K562 (cell line): ENCODE measurements at regions not wholly inside any gene's neighbourhood (a gene's known extent, or its start where the extent isn't known, plus 50 kb on each side); places are given as distances from the start of the nearest gene placed in this dataset.

ENCODE experiments used
- ATAC-seq: fragments of 200-7000 bp; cut with Tn5 transposase; 3 replicates; pipeline ENCODE4 v1.9.1; 2020; ENCODE audit warnings: moderate library complexity
- BruUV-seq: library from RNA; stranded (reverse); fragments of 400-500 nt; replicated peaks from 2 replicates; lab custom pipeline; 2021; lab: Mats Ljungman, UMichigan
- CTCF ChIA-PET: fragments of 300-600 bp; formaldehyde crosslinking; extraction: SDS; loops from one replicate; lab custom pipeline; 2021; ENCODE audit warnings: low intra/inter-chr PET ratio; lab: Yijun Ruan, JAX
- POLR2A ChIA-PET: fragments of 300-600, 350-650 bp; sonication (Branson Sonifier 250); formaldehyde crosslinking; extraction: SDS; loops from one replicate; lab custom pipeline; 2021; ENCODE audit warnings: antibody characterized with exemption, inconsistent platforms; lab: Yijun Ruan, JAX
- DNase-seq, 4 experiments: peaks; one replicate each; pipeline versions ENCODE4 v3.0.0 to v3.0.0-alpha.2; 2011 to 2018; ENCODE audit warnings: low spot score in 3 of 4, mixed read lengths in 3 of 4; ENCODE audit errors: extremely low read depth in 1 of 4
- FAIRE-seq: peaks from 2 replicates; lab custom pipeline; 2011; peaks lifted over from hg19 to GRCh38; lab: Jason Lieb, UNC
- H2AFZ ChIP-seq: 2 replicates; pipeline ENCODE4 v1.6.0; 2011; ENCODE audit warnings: low read depth, low read length, control low read depth, inconsistent platforms
- H3K27ac ChIP-seq: fragments of 200-600 bp; 3 replicates; pipeline ENCODE4 v1.8.0; 2011; ENCODE audit warnings: low read depth, mild to moderate bottlenecking, control low read depth, inconsistent platforms, low read length, moderate library complexity, mixed read lengths; ENCODE audit errors: extremely low read depth
- H3K27me3 ChIP-seq, 2 experiments: fragments of 300-600 bp in 1 of 2; 2 replicates in 1 of 2; 3 replicates in 1 of 2; pipeline versions ENCODE4 v1.6.0 to v1.8.0; 2011; ENCODE audit warnings: inconsistent platforms in 2 of 2, low read length in 2 of 2, mild to moderate bottlenecking in 1 of 2, mixed read lengths in 1 of 2, moderate library complexity in 1 of 2; ENCODE audit not compliant: control insufficient read depth in 2 of 2, insufficient read depth in 2 of 2
- H3K36me3 ChIP-seq: fragments of 300-600 bp; 3 replicates; pipeline ENCODE4 v1.8.0; 2011; ENCODE audit warnings: mild to moderate bottlenecking, low read length, inconsistent platforms; ENCODE audit not compliant: control insufficient read depth, insufficient read depth
- H3K4me1 ChIP-seq, 2 experiments: fragments of 200-600 bp in 1 of 2; replicated peaks in 1 of 2; 2 replicates in 1 of 2; 3 replicates in 1 of 2; pipeline versions ENCODE4 v1.5.1 to v1.8.0; 2011; ENCODE audit warnings: inconsistent platforms in 2 of 2, low read length in 2 of 2, mild to moderate bottlenecking in 1 of 2, mixed read lengths in 1 of 2, moderate library complexity in 1 of 2; ENCODE audit not compliant: control insufficient read depth in 2 of 2, insufficient read depth in 2 of 2
- H3K4me2 ChIP-seq: 2 replicates; pipeline ENCODE4 v1.6.1; 2011; ENCODE audit warnings: low read length, control low read depth, inconsistent platforms, mixed read lengths; ENCODE audit not compliant: insufficient read depth
- H3K4me3 ChIP-seq: fragments of 200-600 bp; sonication (generic), shearing (Covaris generic); 2 replicates; pipeline ENCODE4 v1.5.1; 2016; ENCODE audit warnings: control low read depth, inconsistent platforms
- H3K79me2 ChIP-seq: fragments of 200-600 bp; 3 replicates; pipeline ENCODE4 v1.8.0; 2011; ENCODE audit warnings: low read length, inconsistent platforms; ENCODE audit not compliant: control insufficient read depth, insufficient read depth
- H3K9ac ChIP-seq, 2 experiments: 2 replicates each; pipeline versions ENCODE4 v1.6.0 to v1.6.1; 2011; ENCODE audit warnings: low read depth in 2 of 2, low read length in 2 of 2, control low read depth in 1 of 2, inconsistent platforms in 1 of 2, mild to moderate bottlenecking in 1 of 2, mixed read lengths in 1 of 2; ENCODE audit not compliant: insufficient read depth in 1 of 2
- H3K9me1 ChIP-seq: one replicate; pipeline ENCODE4 v1.6.0; 2011; ENCODE audit warnings: inconsistent platforms, mild to moderate bottlenecking, low read length, moderate library complexity; ENCODE audit not compliant: control insufficient read depth, insufficient read depth
- H3K9me3 ChIP-seq: replicated peaks from 2 replicates; pipeline ENCODE4 v1.5.1; 2011; ENCODE audit warnings: low read depth, low read length, inconsistent platforms; ENCODE audit not compliant: control insufficient read depth, insufficient read depth
- H4K20me1 ChIP-seq: replicated peaks from 2 replicates; pipeline ENCODE4 v1.6.1; 2011; ENCODE audit warnings: low read length, inconsistent platforms, mixed read lengths; ENCODE audit not compliant: control insufficient read depth, insufficient read depth
- DACH1 ChIP-seq: fragments of 450-650 bp; IDR thresholded peaks from 2 replicates; pipeline ENCODE4 v1.6.1; 2018; ENCODE audit not compliant: partially characterized antibody
- GABPB1 ChIP-seq: sonication (generic); formaldehyde crosslinking; IDR thresholded peaks from 2 replicates; pipeline ENCODE4 v1.8.0; 2022; ENCODE audit warnings: mild to moderate bottlenecking, missing genetic modification reagents
- NELFE ChIP-seq: IDR thresholded peaks from 2 replicates; pipeline ENCODE4 v1.6.1; 2011; ENCODE audit warnings: mild to moderate bottlenecking; ENCODE audit not compliant: insufficient read depth, insufficient read length
- NR3C1 ChIP-seq: sonication (generic); formaldehyde crosslinking; IDR thresholded peaks from 2 replicates; pipeline ENCODE4 v1.8.1; 2022; ENCODE audit warnings: missing genetic modification reagents
- PREB ChIP-seq: sonication (generic); formaldehyde crosslinking; IDR thresholded peaks from 2 replicates; pipeline ENCODE4 v1.8.1; 2023; ENCODE audit warnings: mild to moderate bottlenecking, missing genetic modification reagents
- ZBTB26 ChIP-seq: fragments of 450-650 bp; formaldehyde crosslinking; IDR thresholded peaks from 2 replicates; pipeline ENCODE4 v1.4.0; 2022; ENCODE audit warnings: missing genetic modification characterization
- WGBS: fragments of 100-300 bp; shearing (Covaris generic); methylation state at CpG from one replicate; pipeline ENCODE4 v1.1.6; 2016; ENCODE audit warnings: low coverage, mixed read lengths; ENCODE audit not compliant: insufficient coverage; ENCODE audit errors: missing lambda C conversion rate; 5-methylcytosine and 5-hydroxymethylcytosine counted together
- in situ Hi-C: fragments of 300-500 bp; cut with MboI; formaldehyde crosslinking; loops from 4 replicates; pipeline ENCODE4 v1.15.0; 2018; ENCODE audit warnings: inconsistent platforms, mixed read lengths
- intact Hi-C: fragments of 100-400 bp; cut with micrococcal nuclease; formaldehyde crosslinking; loops from 2 replicates; pipeline ENCODE4 v1.14.2; 2022

GRCh38 chr5:163809473-163809872, 304.1 kb downstream of the MAT2B start:
- H3K27me3 ChIP-seq = no peaks in the 10 kb centered on the region
- no peaks in the 10 kb centered on the region; the same call in 1 of the 2 replicates for H3K9me3 ChIP-seq
- H4K20me1 ChIP-seq = no peaks in the 10 kb centered on the region
- no peaks in the 10 kb centered on the region for H3K36me3 ChIP-seq
- no peak overlapping the region for H3K4me3 ChIP-seq
- H3K9ac ChIP-seq = no peak overlapping the region
- H3K4me1 ChIP-seq = no peaks in the 10 kb centered on the region
- intact Hi-C loops (no loop called here), in situ Hi-C loops (loop anchor here (25.0 kb wide), 1 partner anchor 703 kb away; no protein-coding TSS in a partner anchor)
- WGBS = under 1% methylated on average over 5 of the region's 5 CpGs
- no peak overlapping the region for H3K27ac ChIP-seq
- no peaks in the 10 kb centered on the region for H3K79me2 ChIP-seq
- no peak overlapping the region for H3K4me2 ChIP-seq
- POLR2A ChIA-PET = no interaction called here
- CTCF ChIA-PET = no interaction called here
- FAIRE-seq (no peak), DNase-seq (no peak), ATAC-seq (no peak)
- no TSS peak for BruUV-seq
- H2AFZ ChIP-seq = no peak overlapping the region
- TF ChIP-seq GABPB1 (CRISPR knock-in tag) = no peak
- TF ChIP-seq NELFE = no peak
- no peak for TF ChIP-seq NR3C1 (CRISPR knock-in tag)
- no peak for TF ChIP-seq DACH1
- TF ChIP-seq PREB = no peak
- H3K9me1 ChIP-seq = no peaks in the 10 kb centered on the region

GRCh38 chr5:163813900-163814299, 308.5 kb downstream of the MAT2B start:
- no peak for DNase-seq
- no peaks in the 10 kb centered on the region for H4K20me1 ChIP-seq
- no peak overlapping the region for H3K4me3 ChIP-seq
- H3K79me2 ChIP-seq = no peaks in the 10 kb centered on the region
- H3K9me1 ChIP-seq = no peaks in the 10 kb centered on the region
- intact Hi-C loops = no loop called here
- H3K4me1 ChIP-seq = no peaks in the 10 kb centered on the region
- ATAC-seq = no peak
- H2AFZ ChIP-seq = no peak overlapping the region
- H3K27ac ChIP-seq = no peak overlapping the region
- ChIA-PET POLR2A (no interaction called here), CTCF (no interaction called here)
- no TSS peak for BruUV-seq
- H3K9ac ChIP-seq = no peak overlapping the region
- no peak for TF ChIP-seq ZBTB26
- no peaks in the 10 kb centered on the region for H3K36me3 ChIP-seq
- WGBS = 1% methylated on average over 5 of the region's 5 CpGs
- no peaks in the 10 kb centered on the region for H3K9me3 ChIP-seq
- no peak for FAIRE-seq
- H3K27me3 ChIP-seq = no peaks in the 10 kb centered on the region
- in situ Hi-C loops = loop anchor here (25.0 kb wide), 1 partner anchor 698 kb away; no protein-coding TSS in a partner anchor
- no peak overlapping the region for H3K4me2 ChIP-seq
